Endothelial cell of umbilical vein (primary cell): ENCODE measurements at regions not wholly inside any gene's neighbourhood (a gene's known extent, or its start where the extent isn't known, plus 50 kb on each side); places are given as distances from the start of the nearest gene placed in this dataset.

ENCODE experiments used
- BruUV-seq: library from RNA; stranded (reverse); fragments of 400-500 nt; replicated peaks from 2 replicates; lab custom pipeline; 2021; lab: Mats Ljungman, UMichigan
- CTCF ChIA-PET: fragments of 300-600, 350-600 bp; sonication (Branson Sonifier 250); formaldehyde crosslinking; loops from one replicate; lab custom pipeline; 2021; ENCODE audit warnings: antibody characterized with exemption, inconsistent platforms; lab: Charles Lee
- POLR2A ChIA-PET: fragments of 300-600, 350-600 bp; sonication (Branson Sonifier 250); formaldehyde crosslinking; loops from one replicate; lab custom pipeline; 2021; ENCODE audit warnings: antibody characterized with exemption, inconsistent platforms; lab: Charles Lee
- DNase-seq: peaks from one replicate; pipeline ENCODE4 v3.0.0-alpha.2; 2011; ENCODE audit warnings: low read depth, low spot score
- FAIRE-seq: peaks from 2 replicates; lab custom pipeline; 2011; peaks lifted over from hg19 to GRCh38; lab: Jason Lieb, UNC
- H2AFZ ChIP-seq: 2 replicates; pipeline ENCODE4 v1.6.0; 2012; ENCODE audit warnings: low read depth, low read length, control low read depth, inconsistent platforms
- H3K27ac ChIP-seq: 2 replicates; pipeline ENCODE4 v1.5.1; 2011; ENCODE audit warnings: low read depth, mild to moderate bottlenecking, control low read depth, low read length, moderate library complexity; ENCODE audit not compliant: insufficient read depth
- H3K27me3 ChIP-seq, 2 experiments: 2 replicates each; pipeline versions ENCODE4 v1.6.0 to v1.6.1; 2011; ENCODE audit warnings: low read length in 2 of 2, mixed read lengths in 1 of 2; ENCODE audit not compliant: control insufficient read depth in 2 of 2, insufficient read depth in 2 of 2
- H3K36me3 ChIP-seq, 2 experiments: 2 replicates in 1 of 2; 3 replicates in 1 of 2; pipeline ENCODE4 v1.5.1; 2011; ENCODE audit warnings: low read length in 2 of 2, mild to moderate bottlenecking in 1 of 2, moderate library complexity in 1 of 2; ENCODE audit not compliant: control insufficient read depth in 2 of 2, insufficient read depth in 2 of 2; ENCODE audit errors: extremely low read depth in 1 of 2
- H3K4me1 ChIP-seq: 3 replicates; pipeline ENCODE4 v1.5.1; 2011; ENCODE audit warnings: mild to moderate bottlenecking, low read length; ENCODE audit not compliant: control insufficient read depth, insufficient read depth; ENCODE audit errors: extremely low read depth
- H3K4me2 ChIP-seq: 2 replicates; pipeline ENCODE4 v1.6.1; 2011; ENCODE audit warnings: low read length, control low read depth, mixed read lengths; ENCODE audit not compliant: insufficient read depth
- H3K4me3 ChIP-seq, 3 experiments: fragments of 200-600 bp in 1 of 3; sonication (generic), shearing (Covaris generic) in 1 of 3; replicated peaks in 1 of 3; 2 replicates each; pipeline ENCODE4 v1.5.1; 2011 to 2016; ENCODE audit warnings: control low read depth in 3 of 3, low read length in 3 of 3, mild to moderate bottlenecking in 2 of 3, inconsistent platforms in 1 of 3, low read depth in 1 of 3, moderate library complexity in 1 of 3; ENCODE audit not compliant: insufficient read depth in 1 of 3
- H3K79me2 ChIP-seq: 2 replicates; pipeline ENCODE4 v1.6.0; 2012; ENCODE audit warnings: low read length, inconsistent platforms; ENCODE audit not compliant: control insufficient read depth, insufficient read depth
- H3K9ac ChIP-seq: replicated peaks from 2 replicates; pipeline ENCODE3; 2011; ENCODE audit warnings: low read length, control low read depth; ENCODE audit not compliant: insufficient read depth; ENCODE audit errors: extremely low read depth
- H3K9me1 ChIP-seq: replicated peaks from 3 replicates; pipeline ENCODE4 v1.6.0; 2011; ENCODE audit warnings: mild to moderate bottlenecking, low read length; ENCODE audit not compliant: control insufficient read depth, insufficient read depth; ENCODE audit errors: extremely low read depth
- H3K9me3 ChIP-seq: replicated peaks from 2 replicates; pipeline ENCODE4 v1.5.1; 2012; ENCODE audit warnings: low read length, inconsistent platforms; ENCODE audit not compliant: control insufficient read depth, insufficient read depth
- H4K20me1 ChIP-seq: replicated peaks from 2 replicates; pipeline ENCODE3; 2011; ENCODE audit warnings: mild to moderate bottlenecking, low read length; ENCODE audit not compliant: control insufficient read depth, insufficient read depth; ENCODE audit errors: extremely low read depth
- EZH2 ChIP-seq: IDR thresholded peaks from 2 replicates; pipeline ENCODE4 v1.6.1; 2012; ENCODE audit warnings: borderline replicate concordance, low read depth, mild to moderate bottlenecking, moderate library complexity, low read length, inconsistent platforms; ENCODE audit not compliant: severe bottlenecking
- FOS ChIP-seq: IDR thresholded peaks from 2 replicates; pipeline ENCODE4 v1.6.1; 2011; ENCODE audit warnings: mild to moderate bottlenecking, low read length, moderate library complexity, borderline replicate concordance; ENCODE audit not compliant: insufficient read depth
- GATA2 ChIP-seq: IDR thresholded peaks from 2 replicates; pipeline ENCODE4 v1.7.0; 2011; ENCODE audit warnings: low read depth, mild to moderate bottlenecking, moderate library complexity, mixed read lengths, low read length; ENCODE audit not compliant: insufficient read length, insufficient read depth
- JUN ChIP-seq: IDR thresholded peaks from 2 replicates; pipeline ENCODE4 v1.6.1; 2011; ENCODE audit warnings: borderline replicate concordance, low read depth; ENCODE audit not compliant: insufficient read length, insufficient read depth
- MYC ChIP-seq: IDR thresholded peaks from one replicate; pipeline ENCODE4 v1.6.1; 2011; ENCODE audit warnings: mild to moderate bottlenecking, low read depth, low read length
- POLR2A ChIP-seq: IDR thresholded peaks from 2 replicates; pipeline ENCODE4 v1.6.1; 2012; ENCODE audit warnings: low read depth, mild to moderate bottlenecking, control low read depth, low read length
- POLR2AphosphoS5 ChIP-seq: IDR thresholded peaks from 2 replicates; pipeline ENCODE4 v1.6.1; 2012; ENCODE audit warnings: low read depth, mild to moderate bottlenecking, control low read depth, low read length, moderate library complexity; ENCODE audit not compliant: insufficient read depth
- dilution Hi-C: fragments of 300-500 bp; cut with MboI; formaldehyde crosslinking; loops from one replicate; pipeline ENCODE4 v1.15.0; 2019; ENCODE audit warnings: low sequenced_read_pairs; ENCODE audit not compliant: extremely low pct_ligation_motif_present
- intact Hi-C: fragments of 100-400 bp; cut with micrococcal nuclease; formaldehyde crosslinking; loops from one replicate; pipeline ENCODE4 v1.10.0; 2022
- TF ChIP-seq, protein P1 (sequence below), 2 donors: IDR thresholded peaks; 1 replicate in 1 of 2; 2 replicates in 1 of 2; pipeline ENCODE4 v1.5.1; 2011; ENCODE audit warnings: low read length in 2 of 2, mild to moderate bottlenecking in 2 of 2, moderate library complexity in 2 of 2, control low read depth in 1 of 2, inconsistent platforms in 1 of 2, low read depth in 1 of 2; ENCODE audit not compliant: insufficient read depth in 1 of 2; ENCODE audit errors: extremely low read depth in 1 of 2
- TF ChIP-seq, protein P2 (sequence below): IDR thresholded peaks from 2 replicates; pipeline ENCODE4 v1.6.1; 2011; ENCODE audit not compliant: insufficient read depth, insufficient read length

DNA sequence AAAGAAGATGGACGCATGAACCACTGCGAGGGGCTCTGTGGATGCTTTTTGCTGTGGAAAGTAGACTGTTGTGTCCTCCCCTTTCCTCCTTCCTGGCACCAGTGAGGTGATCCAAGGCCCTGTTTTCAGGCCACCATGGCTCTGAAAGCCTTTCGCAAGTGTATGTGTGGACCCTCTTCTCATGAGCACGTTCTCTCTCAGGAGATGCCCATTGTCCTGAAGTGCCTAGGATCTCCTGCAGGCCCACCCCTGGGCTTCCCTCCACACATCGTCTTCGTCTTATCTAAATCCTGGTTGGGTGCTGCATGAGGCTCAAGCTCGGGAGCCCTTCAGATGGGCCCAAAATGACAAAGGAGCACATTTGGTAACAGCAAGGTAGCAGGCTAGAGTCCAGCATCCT, 188.2 kb downstream of the PTPN20 start:
- dilution Hi-C loops: no loop called here
- FAIRE-seq: no peak

More for the DNA sequence above, 188.2 kb downstream of the PTPN20 start:
- Histone ChIP-seq H3K36me3 (no peaks in the 10 kb centered on the region), H3K4me3 (no peak overlapping the region), H3K9me1 (no peaks in the 10 kb centered on the region), H3K9ac (no peak overlapping the region), H3K4me2 (no peak overlapping the region), H3K27ac (no peak overlapping the region), H3K9me3 (no peaks in the 10 kb centered on the region), H3K27me3 (no peaks in the 10 kb centered on the region), H3K4me1 (no peaks in the 10 kb centered on the region), H3K79me2 (no peaks in the 10 kb centered on the region), H4K20me1 (no peaks in the 10 kb centered on the region), H2AFZ (no peak overlapping the region)
- ChIA-PET CTCF (no interaction called here), POLR2A (no interaction called here)
- DNase-seq: no peak
- no peak for TF ChIP-seq POLR2AphosphoS5
- TF ChIP-seq, protein P1, sequence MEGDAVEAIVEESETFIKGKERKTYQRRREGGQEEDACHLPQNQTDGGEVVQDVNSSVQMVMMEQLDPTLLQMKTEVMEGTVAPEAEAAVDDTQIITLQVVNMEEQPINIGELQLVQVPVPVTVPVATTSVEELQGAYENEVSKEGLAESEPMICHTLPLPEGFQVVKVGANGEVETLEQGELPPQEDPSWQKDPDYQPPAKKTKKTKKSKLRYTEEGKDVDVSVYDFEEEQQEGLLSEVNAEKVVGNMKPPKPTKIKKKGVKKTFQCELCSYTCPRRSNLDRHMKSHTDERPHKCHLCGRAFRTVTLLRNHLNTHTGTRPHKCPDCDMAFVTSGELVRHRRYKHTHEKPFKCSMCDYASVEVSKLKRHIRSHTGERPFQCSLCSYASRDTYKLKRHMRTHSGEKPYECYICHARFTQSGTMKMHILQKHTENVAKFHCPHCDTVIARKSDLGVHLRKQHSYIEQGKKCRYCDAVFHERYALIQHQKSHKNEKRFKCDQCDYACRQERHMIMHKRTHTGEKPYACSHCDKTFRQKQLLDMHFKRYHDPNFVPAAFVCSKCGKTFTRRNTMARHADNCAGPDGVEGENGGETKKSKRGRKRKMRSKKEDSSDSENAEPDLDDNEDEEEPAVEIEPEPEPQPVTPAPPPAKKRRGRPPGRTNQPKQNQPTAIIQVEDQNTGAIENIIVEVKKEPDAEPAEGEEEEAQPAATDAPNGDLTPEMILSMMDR (IDR thresholded peaks at IDR 0.05; ENCODE audit: extremely low read depth in 1 of 2, insufficient read depth in 1 of 2, low read depth in 1 of 2, low read length in 2 of 2): no peak
- no peak for TF ChIP-seq JUN
- no peak for TF ChIP-seq POLR2A
- no peak for TF ChIP-seq MYC
- TF ChIP-seq GATA2: no peak
- TF ChIP-seq, protein P2, sequence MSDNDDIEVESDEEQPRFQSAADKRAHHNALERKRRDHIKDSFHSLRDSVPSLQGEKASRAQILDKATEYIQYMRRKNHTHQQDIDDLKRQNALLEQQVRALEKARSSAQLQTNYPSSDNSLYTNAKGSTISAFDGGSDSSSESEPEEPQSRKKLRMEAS: no peak
- no peak for TF ChIP-seq EZH2
- TF ChIP-seq FOS: no peak
- BruUV-seq: no TSS peak
- intact Hi-C loops: no loop called here
